HEK293T (cell line): ENCODE measurements at regions not wholly inside any gene's neighbourhood (a gene's known extent, or its start where the extent isn't known, plus 50 kb on each side); places are given as distances from the start of the nearest gene placed in this dataset.
"Not testable (repeated sequence)": the region's sequence is repeated elsewhere in the genome, so short reads cannot be mapped to it uniquely, and the experiment has no call there.

Source experiments
- CTCF ChIA-PET: fragments of 350-600 bp; formaldehyde crosslinking; extraction: SDS; loops from one replicate; lab custom pipeline; 2021; ENCODE audit warnings: antibody characterized with exemption, inconsistent platforms; lab: Yijun Ruan, JAX
- POLR2A ChIA-PET: fragments of 350-600 bp; formaldehyde crosslinking; extraction: SDS; loops from one replicate; lab custom pipeline; 2020; ENCODE audit warnings: antibody characterized with exemption, inconsistent platforms; lab: Yijun Ruan, JAX
- DNase-seq: peaks from one replicate; pipeline ENCODE4 v3.0.0; 2012; ENCODE audit warnings: mixed read lengths; ENCODE audit errors: extremely low spot score
- ARNT ChIP-seq: fragments of 450-650 bp; IDR thresholded peaks from 2 replicates; pipeline ENCODE4 v1.6.1; 2017; ENCODE audit warnings: mild to moderate bottlenecking
- BHLHE40 ChIP-seq: fragments of 450-650 bp; IDR thresholded peaks from 2 replicates; pipeline ENCODE4 v1.6.1; 2016; ENCODE audit warnings: mild to moderate bottlenecking, moderate library complexity, borderline replicate concordance
- CTBP1 ChIP-seq: fragments of 450-650 bp; IDR thresholded peaks from 2 replicates; pipeline ENCODE4 v1.6.1; 2016; ENCODE audit warnings: borderline replicate concordance
- ELF4 ChIP-seq: fragments of 450-650 bp; IDR thresholded peaks from 2 replicates; pipeline ENCODE4 v1.6.1; 2017; ENCODE audit warnings: antibody characterized with exemption
- FOXA1 ChIP-seq: fragments of 450-650 bp; IDR thresholded peaks from 2 replicates; pipeline ENCODE4 v1.6.1; 2016; ENCODE audit warnings: mild to moderate bottlenecking
- FOXK2 ChIP-seq: fragments of 450-650 bp; IDR thresholded peaks from 2 replicates; pipeline ENCODE4 v1.6.1; 2016; ENCODE audit warnings: mild to moderate bottlenecking
- FOXM1 ChIP-seq: fragments of 450-650 bp; IDR thresholded peaks from 2 replicates; pipeline ENCODE4 v1.6.1; 2017; ENCODE audit warnings: mild to moderate bottlenecking, borderline replicate concordance
- HDGF ChIP-seq: fragments of 450-650 bp; IDR thresholded peaks from 2 replicates; pipeline ENCODE4 v1.6.1; 2017; ENCODE audit warnings: antibody characterized with exemption, borderline replicate concordance
- L3MBTL2 ChIP-seq: fragments of 450-650 bp; conservative IDR thresholded peaks from 2 replicates; pipeline ENCODE4 v1.6.1; 2016; ENCODE audit warnings: mild to moderate bottlenecking
- LEF1 ChIP-seq: fragments of 450-650 bp; IDR thresholded peaks from 2 replicates; pipeline ENCODE4 v1.6.1; 2017; ENCODE audit warnings: mild to moderate bottlenecking, borderline replicate concordance
- NFRKB ChIP-seq: fragments of 450-650 bp; IDR thresholded peaks from 2 replicates; pipeline ENCODE4 v1.6.1; 2016; ENCODE audit warnings: mild to moderate bottlenecking, moderate library complexity
- SP1 ChIP-seq: fragments of 450-650 bp; IDR thresholded peaks from 2 replicates; pipeline ENCODE4 v1.6.1; 2017
- SUZ12 ChIP-seq: fragments of 450-650 bp; IDR thresholded peaks from 2 replicates; pipeline ENCODE4 v1.6.1; 2016; ENCODE audit warnings: mild to moderate bottlenecking
- TARDBP ChIP-seq: fragments of 450-650 bp; IDR thresholded peaks from 2 replicates; pipeline ENCODE4 v1.6.1; 2016
- ZNF384 ChIP-seq: fragments of 450-650 bp; IDR thresholded peaks from 2 replicates; pipeline ENCODE4 v1.6.1; 2016
- TF ChIP-seq, protein P1 (sequence below): fragments of 450-650 bp; IDR thresholded peaks from 2 replicates; pipeline ENCODE4 v1.6.1; 2016

DNA sequence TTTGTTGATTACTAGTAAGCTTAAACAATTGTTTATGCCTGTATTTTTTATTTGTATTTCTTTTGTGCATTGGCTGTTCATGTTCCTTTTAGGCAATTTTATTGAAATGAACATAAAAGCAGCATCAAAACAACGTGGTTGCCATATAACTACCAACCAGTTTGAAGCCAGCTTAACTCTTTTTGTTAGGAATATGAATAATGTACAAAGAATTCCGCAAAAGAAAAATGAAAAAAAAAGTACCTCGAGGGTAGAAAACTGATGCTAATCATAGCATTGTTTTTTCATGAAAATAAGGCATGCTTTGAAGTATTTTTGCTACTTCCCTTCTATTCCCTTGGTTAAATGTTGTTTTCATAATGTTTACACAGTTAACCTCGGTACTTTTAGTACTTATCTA lies 1024.0 kb upstream of the SLIT2 start:
- TF ChIP-seq FOXA1, result no peak
- no peak for TF ChIP-seq L3MBTL2
- TF ChIP-seq, protein P1, sequence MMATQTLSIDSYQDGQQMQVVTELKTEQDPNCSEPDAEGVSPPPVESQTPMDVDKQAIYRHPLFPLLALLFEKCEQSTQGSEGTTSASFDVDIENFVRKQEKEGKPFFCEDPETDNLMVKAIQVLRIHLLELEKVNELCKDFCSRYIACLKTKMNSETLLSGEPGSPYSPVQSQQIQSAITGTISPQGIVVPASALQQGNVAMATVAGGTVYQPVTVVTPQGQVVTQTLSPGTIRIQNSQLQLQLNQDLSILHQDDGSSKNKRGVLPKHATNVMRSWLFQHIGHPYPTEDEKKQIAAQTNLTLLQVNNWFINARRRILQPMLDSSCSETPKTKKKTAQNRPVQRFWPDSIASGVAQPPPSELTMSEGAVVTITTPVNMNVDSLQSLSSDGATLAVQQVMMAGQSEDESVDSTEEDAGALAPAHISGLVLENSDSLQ, result no peak
- TF ChIP-seq NFRKB, result no peak
- no peak for TF ChIP-seq ARNT
- TF ChIP-seq ZNF384, result no peak
- TF ChIP-seq ELF4, result no peak
- no peak for TF ChIP-seq TARDBP
- TF ChIP-seq FOXK2, result no peak
- TF ChIP-seq HDGF, result no peak
- TF ChIP-seq LEF1, result no peak
- no peak for TF ChIP-seq SP1
- no peak for TF ChIP-seq FOXM1
- no peak for TF ChIP-seq BHLHE40
- no peak for TF ChIP-seq SUZ12
- no peak for TF ChIP-seq CTBP1
- no peak for DNase-seq
- ChIA-PET POLR2A (no interaction called here), CTCF (no interaction called here)

DNA sequence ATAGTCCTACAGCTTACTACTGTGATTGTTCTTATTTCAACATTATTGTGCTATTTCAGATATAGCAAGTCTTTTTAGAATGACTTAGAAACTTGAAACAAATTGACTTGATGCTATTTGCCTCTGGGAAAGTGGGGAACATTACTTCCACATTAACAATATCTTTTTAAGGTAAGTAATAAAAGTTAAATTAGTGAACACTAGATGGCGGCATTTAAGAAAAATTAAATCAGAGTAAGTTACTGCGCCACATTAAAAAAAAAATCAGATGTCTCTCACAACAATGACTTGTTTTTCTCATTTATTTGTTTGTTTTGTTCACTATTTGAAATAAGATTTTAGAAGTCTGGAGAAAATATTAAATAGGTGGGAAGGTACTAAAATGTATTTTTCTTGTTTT lies 1026.9 kb upstream of the SLIT2 start:
- ChIA-PET CTCF (interaction anchor here (0.7 kb wide), 1 partner anchor 349 kb away, joined by 3 read pairs; no protein-coding TSS in a partner anchor), POLR2A (no interaction called here)
- no peak for DNase-seq
- TF ChIP-seq, protein P1, result no peak
- TF ChIP-seq ZNF384, result peak; percentile 58; the same call in 1 of the 2 replicates

DNA sequence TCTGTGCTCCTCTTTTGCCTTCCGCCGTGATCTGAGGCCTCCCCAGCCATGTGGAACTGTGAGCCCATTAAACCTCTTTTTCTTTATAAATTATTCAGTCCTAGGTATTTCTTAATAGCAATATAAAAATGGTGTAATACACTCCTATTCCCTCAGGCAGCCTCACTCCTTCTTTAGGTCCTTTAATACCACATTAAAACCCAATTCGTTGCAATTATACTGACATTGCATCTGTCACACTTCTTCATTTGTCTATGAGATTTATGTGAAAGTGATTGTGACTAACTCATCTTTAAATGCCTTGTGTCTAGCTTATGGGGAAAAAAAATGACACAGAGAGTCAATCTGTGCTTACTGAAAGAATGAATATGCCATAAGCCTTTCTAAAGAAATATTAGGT lies 1035.2 kb upstream of the SLIT2 start:
- TF ChIP-seq HDGF (no peak), NFRKB (no peak), ZNF384 (no peak), ELF4 (no peak), ARNT (no peak), CTBP1 (no peak), FOXM1 (no peak), TARDBP (no peak), SUZ12 (no peak), BHLHE40 (no peak)
- CTCF ChIA-PET, result no interaction called here
- POLR2A ChIA-PET, result no interaction called here
- no peak for DNase-seq

DNA sequence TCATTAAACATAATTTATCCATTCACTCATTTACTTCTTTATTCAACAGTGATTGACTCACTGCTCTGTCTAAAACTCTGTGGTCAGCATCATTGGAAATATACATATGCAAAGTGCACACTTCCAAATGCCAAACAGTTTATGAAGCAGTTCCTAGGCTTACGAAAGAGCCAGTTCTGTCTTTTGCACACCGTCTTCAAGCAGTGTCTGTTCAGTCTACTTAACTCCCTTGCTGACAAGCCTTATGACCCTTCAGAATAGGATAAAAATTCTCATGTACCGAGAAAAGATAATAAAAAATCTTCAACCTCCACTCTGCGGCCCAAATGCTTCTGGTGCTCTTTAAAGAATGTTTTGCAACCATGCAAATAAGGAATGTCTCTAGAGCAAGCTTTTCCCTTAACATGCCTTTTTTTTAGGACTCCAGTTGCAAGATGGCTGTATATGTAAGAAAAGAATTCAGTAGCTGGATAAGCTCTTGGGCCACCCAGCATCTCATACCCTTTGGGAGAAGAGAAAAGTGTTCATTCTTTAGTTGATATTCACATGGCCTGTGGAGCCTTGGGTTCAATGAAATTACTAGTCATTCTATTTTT lies 1037.0 kb upstream of the SLIT2 start:
- POLR2A ChIA-PET, result no interaction called here
- no peak for TF ChIP-seq LEF1
- no peak for TF ChIP-seq SUZ12
- TF ChIP-seq BHLHE40, result no peak
- TF ChIP-seq ZNF384, result no peak
- no peak for TF ChIP-seq SP1
- TF ChIP-seq ARNT, result no peak
- DNase-seq, result no peak
- CTCF ChIA-PET, result no interaction called here

DNA sequence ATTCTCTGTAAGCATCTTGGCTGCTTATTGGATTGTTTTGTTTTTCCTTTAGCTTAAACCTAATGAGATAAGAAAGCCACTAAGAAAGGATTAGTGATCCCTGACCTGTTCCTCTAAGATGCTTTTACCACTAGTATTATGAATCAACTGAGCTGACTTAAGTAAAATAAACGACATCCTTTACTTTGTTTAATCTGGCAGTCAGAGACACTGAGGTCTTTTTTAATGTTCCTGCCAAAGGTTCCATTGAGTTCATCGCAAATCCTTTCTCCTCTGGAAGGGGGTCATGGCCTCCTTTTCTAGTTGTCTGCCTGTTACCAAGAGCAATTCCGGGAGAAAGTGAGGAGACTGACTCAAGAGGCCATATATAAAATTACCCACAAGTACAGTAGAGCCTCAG lies 1038.3 kb upstream of the SLIT2 start:
- DNase-seq, result no peak
- TF ChIP-seq CTBP1, result no peak
- TF ChIP-seq SUZ12, result no peak
- TF ChIP-seq NFRKB, result no peak
- TF ChIP-seq FOXM1, result no peak
- no peak for TF ChIP-seq HDGF
- TF ChIP-seq, protein P1, result no peak
- TF ChIP-seq FOXA1, result no peak
- TF ChIP-seq LEF1, result no peak
- no peak for TF ChIP-seq SP1
- no peak for TF ChIP-seq L3MBTL2
- no peak for TF ChIP-seq FOXK2
- TF ChIP-seq BHLHE40, result no peak
- TF ChIP-seq ELF4, result no peak
- no peak for TF ChIP-seq ARNT
- no peak for TF ChIP-seq ZNF384
- TF ChIP-seq TARDBP, result no peak
- ChIA-PET POLR2A (no interaction called here), CTCF (no interaction called here)

DNA sequence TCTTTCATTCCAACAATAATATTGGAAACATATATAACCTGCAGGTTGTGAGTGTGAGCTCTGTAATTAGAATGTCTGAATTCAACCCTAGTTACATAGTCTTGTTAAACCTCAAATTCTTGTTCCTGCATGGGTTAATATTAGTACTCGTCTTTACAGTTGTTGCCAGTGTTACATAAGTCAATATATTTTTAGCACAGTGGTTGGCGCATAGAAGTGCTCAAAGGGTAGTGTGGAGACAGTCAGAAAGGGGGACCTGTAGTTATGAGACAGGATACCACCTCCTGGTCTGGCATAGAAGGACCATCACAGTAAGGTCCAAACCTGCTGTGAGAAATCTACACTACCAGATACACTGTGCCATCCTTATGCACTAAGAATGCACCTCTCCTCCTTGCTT lies 1045.9 kb upstream of the SLIT2 start:
- no peak for TF ChIP-seq TARDBP
- no peak for DNase-seq
- ChIA-PET POLR2A (no interaction called here), CTCF (no interaction called here)

DNA sequence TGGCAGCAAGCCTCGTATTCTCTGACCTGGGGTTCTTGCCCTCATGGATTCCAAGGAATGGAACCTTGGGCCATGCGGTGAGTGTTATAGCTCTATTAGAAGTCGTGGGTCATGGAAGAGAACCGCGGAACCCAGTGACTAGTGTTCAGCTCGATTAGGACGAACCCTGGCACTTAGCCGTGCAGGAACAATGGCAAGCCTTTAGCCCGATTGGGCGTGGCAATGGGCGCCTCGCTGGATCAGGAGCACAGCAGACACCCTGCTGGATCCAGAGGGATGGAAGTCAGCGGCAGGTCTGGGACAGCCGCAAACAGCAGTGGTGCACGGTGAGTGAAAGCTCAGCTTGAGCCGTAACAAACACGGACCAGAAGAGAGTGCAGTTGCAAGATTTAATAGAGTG lies 1053.9 kb upstream of the SLIT2 start:
- POLR2A ChIA-PET, DNase-seq, CTCF ChIA-PET: not testable (repeated sequence)

DNA sequence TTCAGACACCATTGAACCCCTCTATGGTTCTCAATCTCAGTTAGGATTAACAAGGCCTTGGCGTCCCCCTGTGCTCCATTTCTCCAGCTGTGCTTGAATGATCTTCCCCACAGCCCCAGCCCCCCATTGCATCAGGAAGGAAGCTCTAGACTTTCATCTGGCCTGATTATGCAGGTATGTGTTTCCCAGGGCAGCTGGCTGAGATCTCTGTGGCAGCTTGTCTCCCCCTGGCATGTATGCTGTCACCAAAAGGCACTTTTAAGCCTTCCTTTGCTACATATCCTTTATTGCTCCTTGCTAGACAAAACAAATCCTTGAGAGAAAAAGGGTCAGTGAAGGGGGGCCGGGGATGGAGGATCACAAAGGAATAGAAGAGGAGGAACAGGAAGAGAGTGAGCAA lies 1056.0 kb upstream of the SLIT2 start:
- no peak for DNase-seq
- POLR2A ChIA-PET, result no interaction called here
- CTCF ChIA-PET, result no interaction called here
- TF ChIP-seq TARDBP (no peak), LEF1 (no peak), ELF4 (no peak), FOXA1 (no peak), SUZ12 (no peak), FOXK2 (no peak), ARNT (no peak), NFRKB (no peak), FOXM1 (no peak), CTBP1 (no peak), SP1 (no peak), L3MBTL2 (no peak)
- TF ChIP-seq, protein P1, result no peak
